K562 (cell line): ENCODE measurements at regions not wholly inside any gene's neighbourhood (a gene's known extent, or its start where the extent isn't known, plus 50 kb on each side); places are given as distances from the start of the nearest gene placed in this dataset.

Experiments used
- ATAC-seq: fragments of 200-7000 bp; cut with Tn5 transposase; 3 replicates; pipeline ENCODE4 v1.9.1; 2020; ENCODE audit warnings: moderate library complexity
- BruUV-seq: library from RNA; stranded (reverse); fragments of 400-500 nt; replicated peaks from 2 replicates; lab custom pipeline; 2021; lab: Mats Ljungman, UMichigan
- CTCF ChIA-PET: fragments of 300-600 bp; formaldehyde crosslinking; extraction: SDS; loops from one replicate; lab custom pipeline; 2021; ENCODE audit warnings: low intra/inter-chr PET ratio; lab: Yijun Ruan, JAX
- POLR2A ChIA-PET: fragments of 300-600, 350-650 bp; sonication (Branson Sonifier 250); formaldehyde crosslinking; extraction: SDS; loops from one replicate; lab custom pipeline; 2021; ENCODE audit warnings: antibody characterized with exemption, inconsistent platforms; lab: Yijun Ruan, JAX
- DNase-seq, 4 experiments: peaks; one replicate each; pipeline versions ENCODE4 v3.0.0 to v3.0.0-alpha.2; 2011 to 2018; ENCODE audit warnings: low spot score in 3 of 4, mixed read lengths in 3 of 4; ENCODE audit errors: extremely low read depth in 1 of 4
- FAIRE-seq: peaks from 2 replicates; lab custom pipeline; 2011; peaks lifted over from hg19 to GRCh38; lab: Jason Lieb, UNC
- H2AFZ ChIP-seq: 2 replicates; pipeline ENCODE4 v1.6.0; 2011; ENCODE audit warnings: low read depth, low read length, control low read depth, inconsistent platforms
- H3K27ac ChIP-seq: fragments of 200-600 bp; 3 replicates; pipeline ENCODE4 v1.8.0; 2011; ENCODE audit warnings: low read depth, mild to moderate bottlenecking, control low read depth, inconsistent platforms, low read length, moderate library complexity, mixed read lengths; ENCODE audit errors: extremely low read depth
- H3K27me3 ChIP-seq, 2 experiments: fragments of 300-600 bp in 1 of 2; 2 replicates in 1 of 2; 3 replicates in 1 of 2; pipeline versions ENCODE4 v1.6.0 to v1.8.0; 2011; ENCODE audit warnings: inconsistent platforms in 2 of 2, low read length in 2 of 2, mild to moderate bottlenecking in 1 of 2, mixed read lengths in 1 of 2, moderate library complexity in 1 of 2; ENCODE audit not compliant: control insufficient read depth in 2 of 2, insufficient read depth in 2 of 2
- H3K36me3 ChIP-seq: fragments of 300-600 bp; 3 replicates; pipeline ENCODE4 v1.8.0; 2011; ENCODE audit warnings: mild to moderate bottlenecking, low read length, inconsistent platforms; ENCODE audit not compliant: control insufficient read depth, insufficient read depth
- H3K4me1 ChIP-seq, 2 experiments: fragments of 200-600 bp in 1 of 2; replicated peaks in 1 of 2; 2 replicates in 1 of 2; 3 replicates in 1 of 2; pipeline versions ENCODE4 v1.5.1 to v1.8.0; 2011; ENCODE audit warnings: inconsistent platforms in 2 of 2, low read length in 2 of 2, mild to moderate bottlenecking in 1 of 2, mixed read lengths in 1 of 2, moderate library complexity in 1 of 2; ENCODE audit not compliant: control insufficient read depth in 2 of 2, insufficient read depth in 2 of 2
- H3K4me2 ChIP-seq: 2 replicates; pipeline ENCODE4 v1.6.1; 2011; ENCODE audit warnings: low read length, control low read depth, inconsistent platforms, mixed read lengths; ENCODE audit not compliant: insufficient read depth
- H3K4me3 ChIP-seq: fragments of 200-600 bp; sonication (generic), shearing (Covaris generic); 2 replicates; pipeline ENCODE4 v1.5.1; 2016; ENCODE audit warnings: control low read depth, inconsistent platforms
- H3K79me2 ChIP-seq: fragments of 200-600 bp; 3 replicates; pipeline ENCODE4 v1.8.0; 2011; ENCODE audit warnings: low read length, inconsistent platforms; ENCODE audit not compliant: control insufficient read depth, insufficient read depth
- H3K9ac ChIP-seq, 2 experiments: 2 replicates each; pipeline versions ENCODE4 v1.6.0 to v1.6.1; 2011; ENCODE audit warnings: low read depth in 2 of 2, low read length in 2 of 2, control low read depth in 1 of 2, inconsistent platforms in 1 of 2, mild to moderate bottlenecking in 1 of 2, mixed read lengths in 1 of 2; ENCODE audit not compliant: insufficient read depth in 1 of 2
- H3K9me1 ChIP-seq: one replicate; pipeline ENCODE4 v1.6.0; 2011; ENCODE audit warnings: inconsistent platforms, mild to moderate bottlenecking, low read length, moderate library complexity; ENCODE audit not compliant: control insufficient read depth, insufficient read depth
- H3K9me3 ChIP-seq: replicated peaks from 2 replicates; pipeline ENCODE4 v1.5.1; 2011; ENCODE audit warnings: low read depth, low read length, inconsistent platforms; ENCODE audit not compliant: control insufficient read depth, insufficient read depth
- H4K20me1 ChIP-seq: replicated peaks from 2 replicates; pipeline ENCODE4 v1.6.1; 2011; ENCODE audit warnings: low read length, inconsistent platforms, mixed read lengths; ENCODE audit not compliant: control insufficient read depth, insufficient read depth
- CCNT2 ChIP-seq: IDR thresholded peaks from 2 replicates; pipeline ENCODE4 v1.6.1; 2011; ENCODE audit warnings: borderline replicate concordance, low read depth, mild to moderate bottlenecking, moderate library complexity, mixed read lengths, low read length; ENCODE audit not compliant: insufficient read length; ENCODE audit errors: extremely low read depth
- FOXK1 ChIP-seq: sonication (generic); formaldehyde crosslinking; IDR thresholded peaks from 2 replicates; pipeline ENCODE4 v1.8.0; 2022; ENCODE audit warnings: missing genetic modification reagents, mild to moderate bottlenecking, borderline replicate concordance
- GABPA ChIP-seq: fragments of 200-800 bp; sonication (Bioruptor generic); conservative IDR thresholded peaks from 2 replicates; pipeline ENCODE4 v1.6.1; 2016; ENCODE audit warnings: low read depth, missing genetic modification characterization, missing compliant biosample characterization
- HLTF ChIP-seq: fragments of 450-650 bp; IDR thresholded peaks from 2 replicates; pipeline ENCODE4 v1.6.1; 2016
- HOXB6 ChIP-seq: fragments of 250-450 bp; sonication (Bioruptor Pico); IDR thresholded peaks from 2 replicates; pipeline ENCODE4 v1.5.1; 2022; ENCODE audit warnings: mild to moderate bottlenecking, borderline replicate concordance
- PCBP2 ChIP-seq: fragments of 200-400 bp; formaldehyde crosslinking; IDR thresholded peaks from 2 replicates; pipeline ENCODE4 v1.6.1; 2018; ENCODE audit warnings: low read length, low read depth, mild to moderate bottlenecking, moderate library complexity; ENCODE audit not compliant: poor library complexity, severe bottlenecking
- SNAPC5 ChIP-seq: fragments of 250-450 bp; sonication (Bioruptor Pico); IDR thresholded peaks from 2 replicates; pipeline ENCODE4 v1.8.0; 2021; ENCODE audit warnings: moderate library complexity, mild to moderate bottlenecking, inconsistent platforms
- SRSF3 ChIP-seq: fragments of 200-400 bp; formaldehyde crosslinking; IDR thresholded peaks from 2 replicates; pipeline ENCODE4 v1.6.1; 2016; ENCODE audit warnings: mild to moderate bottlenecking, low read length, moderate library complexity; ENCODE audit not compliant: insufficient read depth
- ZNF133 ChIP-seq: fragments of 250-450 bp; sonication (Bioruptor Pico); IDR thresholded peaks from 2 replicates; pipeline ENCODE4 v1.4.0; 2020; ENCODE audit warnings: mild to moderate bottlenecking
- ZNF75A ChIP-seq: fragments of 450-650 bp; formaldehyde crosslinking; IDR thresholded peaks from 2 replicates; pipeline ENCODE4 v1.4.0; 2020; ENCODE audit warnings: mild to moderate bottlenecking
- WGBS: fragments of 100-300 bp; shearing (Covaris generic); methylation state at CpG from one replicate; pipeline ENCODE4 v1.1.6; 2016; ENCODE audit warnings: low coverage, mixed read lengths; ENCODE audit not compliant: insufficient coverage; ENCODE audit errors: missing lambda C conversion rate; 5-methylcytosine and 5-hydroxymethylcytosine counted together
- in situ Hi-C: fragments of 300-500 bp; cut with MboI; formaldehyde crosslinking; loops from 4 replicates; pipeline ENCODE4 v1.15.0; 2018; ENCODE audit warnings: inconsistent platforms, mixed read lengths
- intact Hi-C: fragments of 100-400 bp; cut with micrococcal nuclease; formaldehyde crosslinking; loops from 2 replicates; pipeline ENCODE4 v1.14.2; 2022
- TF ChIP-seq, protein P1 (sequence below): fragments of 450-650 bp; formaldehyde crosslinking; IDR thresholded peaks from 2 replicates; pipeline ENCODE4 v1.4.0; 2020; ENCODE audit warnings: mild to moderate bottlenecking

DNA sequence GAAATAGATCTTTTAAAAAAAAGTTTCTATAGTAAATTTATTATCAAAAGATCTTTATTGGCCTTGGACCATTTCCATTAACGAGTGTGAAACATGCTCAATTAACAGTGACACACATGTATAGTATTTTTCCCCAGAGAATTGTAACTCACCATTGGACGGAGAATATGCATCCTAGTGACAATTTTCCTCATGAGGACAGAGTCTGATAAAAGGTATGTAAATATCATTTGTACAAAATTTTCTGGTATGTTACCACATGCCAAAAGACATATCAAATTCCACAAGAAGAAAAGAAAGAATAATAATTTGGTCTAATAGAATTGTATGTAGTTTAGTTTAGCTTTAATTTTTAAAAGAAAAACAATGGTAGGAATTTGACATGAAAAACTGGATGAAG, 1096.0 kb upstream of the FLRT2 start:
- Histone ChIP-seq H3K9me3 (no peaks in the 10 kb centered on the region), H3K36me3 (no peaks in the 10 kb centered on the region), H3K79me2 (no peaks in the 10 kb centered on the region), H3K4me3 (no peak overlapping the region), H3K27me3 (no peaks in the 10 kb centered on the region), H3K4me1 (no peaks in the 10 kb centered on the region), H3K9ac (no peak overlapping the region), H3K27ac (no peak overlapping the region), H3K4me2 (no peak overlapping the region), H4K20me1 (no peaks in the 10 kb centered on the region), H2AFZ (no peak overlapping the region), H3K9me1 (no peaks in the 10 kb centered on the region)
- FAIRE-seq (no peak), ATAC-seq (no peak), DNase-seq (no peak)
- TF ChIP-seq HLTF (no peak), GABPA (tag) (no peak), ZNF133 (CRISPR knock-in tag) (no peak), SNAPC5 (CRISPR knock-in tag) (no peak), CCNT2 (no peak), ZNF75A (CRISPR knock-in tag) (no peak), HOXB6 (CRISPR knock-in tag) (no peak), SRSF3 (no peak), PCBP2 (no peak), FOXK1 (CRISPR knock-in tag) (no peak)
- TF ChIP-seq, protein P1, sequence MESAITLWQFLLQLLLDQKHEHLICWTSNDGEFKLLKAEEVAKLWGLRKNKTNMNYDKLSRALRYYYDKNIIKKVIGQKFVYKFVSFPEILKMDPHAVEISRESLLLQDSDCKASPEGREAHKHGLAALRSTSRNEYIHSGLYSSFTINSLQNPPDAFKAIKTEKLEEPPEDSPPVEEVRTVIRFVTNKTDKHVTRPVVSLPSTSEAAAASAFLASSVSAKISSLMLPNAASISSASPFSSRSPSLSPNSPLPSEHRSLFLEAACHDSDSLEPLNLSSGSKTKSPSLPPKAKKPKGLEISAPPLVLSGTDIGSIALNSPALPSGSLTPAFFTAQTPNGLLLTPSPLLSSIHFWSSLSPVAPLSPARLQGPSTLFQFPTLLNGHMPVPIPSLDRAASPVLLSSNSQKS (CRISPR knock-in tag): no peak
- in situ Hi-C loops: no loop called here
- ChIA-PET CTCF (no interaction called here), POLR2A (no interaction called here)
- WGBS: 0% methylated on average over 2 of the region's 2 CpGs
- intact Hi-C loops: no loop called here
- BruUV-seq: no TSS peak
